HepG2 (cell line): ENCODE measurements at regions not wholly inside any gene's neighbourhood (a gene's known extent, or its start where the extent isn't known, plus 50 kb on each side); places are given as distances from the start of the nearest gene placed in this dataset.

Experiments used
- ATAC-seq: fragments of 200-7000 bp; cut with Tn5 transposase; 3 replicates; pipeline ENCODE4 v1.9.1; 2020; ENCODE audit warnings: mild to moderate bottlenecking, moderate library complexity
- BruUV-seq: library from RNA; stranded (reverse); fragments of 400-500 nt; replicated peaks from 2 replicates; lab custom pipeline; 2021; lab: Mats Ljungman, UMichigan
- CTCF ChIA-PET: fragments of 300-600 bp; formaldehyde crosslinking; extraction: SDS; loops from one replicate; lab custom pipeline; 2021; ENCODE audit warnings: low total read pairs, inconsistent platforms, low intra/inter-chr PET ratio; lab: Yijun Ruan, JAX
- POLR2A ChIA-PET: fragments of 350-600 bp; sonication (Branson Sonifier 250); formaldehyde crosslinking; loops from one replicate; lab custom pipeline; 2020; ENCODE audit warnings: antibody characterized with exemption, inconsistent platforms; lab: Yijun Ruan, JAX
- DNase-seq: peaks from one replicate; pipeline ENCODE4 v3.0.0-alpha.2; 2015; ENCODE audit warnings: low spot score
- FAIRE-seq: peaks from 3 replicates; lab custom pipeline; 2011; peaks lifted over from hg19 to GRCh38; lab: Jason Lieb, UNC
- H2AFZ ChIP-seq: one replicate; pipeline ENCODE4 v1.6.1; 2011; ENCODE audit warnings: low read length, inconsistent platforms
- H3K27ac ChIP-seq: fragments of 300-600 bp; 3 replicates; pipeline ENCODE4 v1.8.0; 2011; ENCODE audit warnings: mixed run types, mild to moderate bottlenecking, mixed read lengths, low read length, inconsistent platforms; ENCODE audit not compliant: insufficient read depth; ENCODE audit errors: extremely low read length
- H3K27me3 ChIP-seq, 2 experiments: fragments of 200-600 bp in 1 of 2; 2 replicates in 1 of 2; 3 replicates in 1 of 2; pipeline versions ENCODE4 v1.6.0 to v1.8.0; 2011; ENCODE audit warnings: low read length in 2 of 2, mild to moderate bottlenecking in 2 of 2, moderate library complexity in 2 of 2, inconsistent platforms in 1 of 2; ENCODE audit not compliant: insufficient read depth in 2 of 2, control insufficient read depth in 1 of 2
- H3K36me3 ChIP-seq, 2 experiments: fragments of 200-600 bp in 1 of 2; replicated peaks in 1 of 2; 2 replicates in 1 of 2; 3 replicates in 1 of 2; pipeline versions ENCODE4 v1.5.1 to v1.8.0; 2011; ENCODE audit warnings: low read length in 2 of 2, inconsistent platforms in 1 of 2; ENCODE audit not compliant: insufficient read depth in 2 of 2, control insufficient read depth in 1 of 2
- H3K4me1 ChIP-seq: 2 replicates; pipeline ENCODE4 v1.5.1; 2012; ENCODE audit warnings: low read length, inconsistent platforms; ENCODE audit not compliant: insufficient read depth
- H3K4me2 ChIP-seq: 2 replicates; pipeline ENCODE4 v1.6.0; 2011; ENCODE audit warnings: low read depth, low read length, inconsistent platforms
- H3K4me3 ChIP-seq, 3 experiments: fragments of 200-600 bp in 1 of 3; sonication (generic), shearing (Covaris generic) in 1 of 3; replicated peaks in 1 of 3; 2 replicates each; pipeline ENCODE4 v1.5.1; 2011 to 2016; ENCODE audit warnings: low read length in 3 of 3, inconsistent platforms in 2 of 3, low read depth in 2 of 3, mild to moderate bottlenecking in 2 of 3, control low read depth in 1 of 3, mixed read lengths in 1 of 3; ENCODE audit not compliant: insufficient read depth in 1 of 3
- H3K79me2 ChIP-seq: one replicate; pipeline ENCODE4 v1.6.1; 2011; ENCODE audit warnings: low read length, inconsistent platforms; ENCODE audit not compliant: insufficient read depth
- H3K9ac ChIP-seq: 2 replicates; pipeline ENCODE4 v1.6.0; 2011; ENCODE audit warnings: mild to moderate bottlenecking, low read depth, low read length, inconsistent platforms; ENCODE audit not compliant: insufficient read depth
- H3K9me3 ChIP-seq: 2 replicates; pipeline ENCODE4 v1.5.1; 2012; ENCODE audit warnings: mild to moderate bottlenecking, low read length
- H4K20me1 ChIP-seq: 2 replicates; pipeline ENCODE4 v1.6.0; 2011; ENCODE audit warnings: inconsistent platforms, mild to moderate bottlenecking, low read length, moderate library complexity; ENCODE audit not compliant: insufficient read depth
- EZH2 ChIP-seq: conservative IDR thresholded peaks from 2 replicates; pipeline ENCODE4 v1.6.1; 2012; ENCODE audit warnings: mild to moderate bottlenecking, low read depth, low read length, moderate library complexity
- IRX3 ChIP-seq: sonication (generic); formaldehyde crosslinking; IDR thresholded peaks from 2 replicates; pipeline ENCODE4 v1.8.1; 2023; ENCODE audit warnings: mild to moderate bottlenecking, low read depth, missing genetic modification reagents, borderline replicate concordance
- PATZ1 ChIP-seq: sonication (generic); formaldehyde crosslinking; IDR thresholded peaks from 2 replicates; pipeline ENCODE4 v1.4.0; 2020; ENCODE audit warnings: missing genetic modification reagents
- PITX1 ChIP-seq: sonication (generic); formaldehyde crosslinking; IDR thresholded peaks from 2 replicates; pipeline ENCODE4 v1.5.1; 2020; ENCODE audit warnings: mild to moderate bottlenecking, missing genetic modification reagents
- ZHX1 ChIP-seq: sonication (generic); formaldehyde crosslinking; IDR thresholded peaks from 2 replicates; pipeline ENCODE4 v1.8.1; 2022; ENCODE audit warnings: low read depth, mild to moderate bottlenecking, missing genetic modification reagents
- ZNF143 ChIP-seq: sonication (generic); formaldehyde crosslinking; IDR thresholded peaks from 2 replicates; pipeline ENCODE4 v1.4.0; 2020; ENCODE audit warnings: missing genetic modification reagents
- ZNF205 ChIP-seq: IDR thresholded peaks from 2 replicates; pipeline ENCODE4 v1.6.1; 2018; ENCODE audit warnings: missing biosample characterization, missing genetic modification reagents
- ZNF230 ChIP-seq: sonication (generic); formaldehyde crosslinking; IDR thresholded peaks from 2 replicates; pipeline ENCODE4 v1.4.0; 2020; ENCODE audit warnings: mild to moderate bottlenecking, missing genetic modification reagents
- ZNF570 ChIP-seq: sonication (generic); formaldehyde crosslinking; IDR thresholded peaks from 2 replicates; pipeline ENCODE4 v1.4.0; 2020; ENCODE audit warnings: mild to moderate bottlenecking, missing genetic modification reagents, borderline replicate concordance
- ZNF816 ChIP-seq: sonication (generic); formaldehyde crosslinking; IDR thresholded peaks from 2 replicates; pipeline ENCODE4 v1.8.0; 2022; ENCODE audit warnings: missing genetic modification reagents, mild to moderate bottlenecking, borderline replicate concordance
- ZNF879 ChIP-seq: sonication (generic); formaldehyde crosslinking; IDR thresholded peaks from 2 replicates; pipeline ENCODE4 v1.8.1; 2023; ENCODE audit warnings: missing genetic modification reagents
- in situ Hi-C: cut with HindIII; loops from 2 replicates; pipeline ENCODE4 v1.10.0; 2017; ENCODE audit warnings: low pct_unique_long_range_greater_than_20kb; ENCODE audit not compliant: extremely low pct_ligation_motif_present
- intact Hi-C: fragments of 100-400 bp; cut with micrococcal nuclease; formaldehyde crosslinking; loops from one replicate; pipeline ENCODE4 v1.10.0; 2022; ENCODE audit not compliant: unreplicated experiment
- TF ChIP-seq, protein P1 (sequence below): sonication (generic); formaldehyde crosslinking; IDR thresholded peaks from 2 replicates; pipeline ENCODE4 v1.8.1; 2023; ENCODE audit warnings: missing genetic modification reagents, inconsistent platforms, borderline replicate concordance

- TF ChIP-seq IRX3 (CRISPR knock-in tag) (no peak), ZNF205 (CRISPR knock-in tag) (no peak), ZNF570 (no peak)
Measured at GRCh38 chr6:140572129-140572528, 1197.7 kb upstream of the CITED2 start (continued).

- Histone ChIP-seq H3K36me3 (no peaks in the 10 kb centered on the region), H3K9ac (no peak overlapping the region), H3K27ac (no peak overlapping the region), H3K9me3 (peaks cover 20% of the 10 kb centered on the region; the same call in 1 of the 2 replicates), H3K79me2 (no peaks in the 10 kb centered on the region), H4K20me1 (no peaks in the 10 kb centered on the region)
- BruUV-seq, result no TSS peak
- DNase-seq, result no peak
- in situ Hi-C loops, result no loop called here
- CTCF ChIA-PET, result no interaction called here
- intact Hi-C loops, result no loop called here
- TF ChIP-seq ZNF816 (CRISPR knock-in tag) (no peak), ZNF230 (CRISPR knock-in tag) (no peak), ZNF879 (CRISPR knock-in tag) (no peak), PITX1 (CRISPR knock-in tag) (no peak), EZH2 (no peak), ZNF143 (no peak), ZHX1 (no peak), PATZ1 (CRISPR knock-in tag) (no peak)
- TF ChIP-seq, protein P1, sequence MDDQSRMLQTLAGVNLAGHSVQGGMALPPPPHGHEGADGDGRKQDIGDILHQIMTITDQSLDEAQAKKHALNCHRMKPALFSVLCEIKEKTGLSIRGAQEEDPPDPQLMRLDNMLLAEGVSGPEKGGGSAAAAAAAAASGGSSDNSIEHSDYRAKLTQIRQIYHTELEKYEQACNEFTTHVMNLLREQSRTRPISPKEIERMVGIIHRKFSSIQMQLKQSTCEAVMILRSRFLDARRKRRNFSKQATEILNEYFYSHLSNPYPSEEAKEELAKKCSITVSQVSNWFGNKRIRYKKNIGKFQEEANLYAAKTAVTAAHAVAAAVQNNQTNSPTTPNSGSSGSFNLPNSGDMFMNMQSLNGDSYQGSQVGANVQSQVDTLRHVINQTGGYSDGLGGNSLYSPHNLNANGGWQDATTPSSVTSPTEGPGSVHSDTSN (CRISPR knock-in tag), result no peak
- TF ChIP-seq, all 625 proteins: peak for 0
- no peaks in the 10 kb centered on the region for H3K4me1 ChIP-seq
- POLR2A ChIA-PET, result no interaction called here
- FAIRE-seq (no peak), ATAC-seq (no peak)
- H3K4me3 ChIP-seq, result no peak overlapping the region
- H3K27me3 ChIP-seq, result no peaks in the 10 kb centered on the region
- no peak overlapping the region for H3K4me2 ChIP-seq
- no peak overlapping the region for H2AFZ ChIP-seq
Measured at GRCh38 chr6:140571145-140571544, 1196.7 kb upstream of the CITED2 start.
